Kidney (tissue), 13 donors: ENCODE measurements at regions not wholly inside any gene's neighbourhood (a gene's known extent, or its start where the extent isn't known, plus 50 kb on each side); places are given as distances from the start of the nearest gene placed in this dataset.
"Not testable (repeated sequence)": the region's sequence is repeated elsewhere in the genome, so short reads cannot be mapped to it uniquely, and the experiment has no call there.

Experiments
- DNase-seq, 5 donors: peaks; one replicate each; pipeline ENCODE4 v3.0.0-alpha.2; 2013 to 2020
- FAIRE-seq: peaks from 2 replicates; lab custom pipeline; 2012; peaks lifted over from hg19 to GRCh38; lab: Jason Lieb, UNC
- H3K27ac ChIP-seq, 2 donors: one replicate each; pipeline ENCODE4 v1.7.0; 2013; ENCODE audit warnings: low read depth in 2 of 2, low read length in 2 of 2, inconsistent platforms in 1 of 2
- H3K27me3 ChIP-seq: one replicate; pipeline ENCODE4 v1.7.1; 2013; ENCODE audit warnings: low read length, inconsistent platforms; ENCODE audit not compliant: control insufficient read depth, insufficient read depth
- H3K36me3 ChIP-seq, 3 donors: one replicate each; pipeline versions ENCODE4 v1.7.0 to v1.7.1; 2013; ENCODE audit warnings: low read length in 3 of 3, control low read depth in 1 of 3, inconsistent platforms in 1 of 3; ENCODE audit not compliant: insufficient read depth in 3 of 3, control insufficient read depth in 2 of 3
- H3K4me1 ChIP-seq, 3 donors: one replicate each; pipeline versions ENCODE4 v1.7.0 to v1.7.1; 2013; ENCODE audit warnings: low read length in 3 of 3, inconsistent platforms in 1 of 3, low read depth in 1 of 3; ENCODE audit not compliant: control insufficient read depth in 2 of 3, insufficient read depth in 2 of 3
- H3K4me3 ChIP-seq, 3 donors: one replicate each; pipeline versions ENCODE4 v1.7.0 to v1.8.1; 2013; ENCODE audit warnings: low read length in 3 of 3, control low read depth in 1 of 3, inconsistent platforms in 1 of 3
- H3K9ac ChIP-seq, 3 donors: one replicate each; pipeline versions ENCODE4 v1.7.0 to v1.7.1; 2013; ENCODE audit warnings: low read length in 3 of 3, control low read depth in 1 of 3, inconsistent platforms in 1 of 3
- H3K9me3 ChIP-seq, 3 donors: one replicate each; pipeline versions ENCODE4 v1.7.0 to v1.7.1; 2013; ENCODE audit warnings: low read length in 3 of 3, control low read depth in 1 of 3, inconsistent platforms in 1 of 3; ENCODE audit not compliant: control insufficient read depth in 2 of 3, insufficient read depth in 1 of 3
- intact Hi-C: fragments of 100-400 bp; cut with DNase I; formaldehyde crosslinking; loops from one replicate; pipeline ENCODE4 v1.11.1; 2022
- TF ChIP-seq, protein P1 (sequence below): IDR thresholded peaks from 3 replicates; pipeline ENCODE4 v1.5.1; 2012; ENCODE audit warnings: mild to moderate bottlenecking, moderate library complexity, borderline replicate concordance; ENCODE audit not compliant: insufficient read depth; ENCODE audit errors: extremely low read depth
- donor health status: control.
- donor health status: control.
- donor health status: control.
- donor health status: control.
- donor health status: control.
- donor health status: DM: yes; HTN: yes; CAD: no.
- donor health status: Normal renal cell carcinoma (clear cell type).

DNA sequence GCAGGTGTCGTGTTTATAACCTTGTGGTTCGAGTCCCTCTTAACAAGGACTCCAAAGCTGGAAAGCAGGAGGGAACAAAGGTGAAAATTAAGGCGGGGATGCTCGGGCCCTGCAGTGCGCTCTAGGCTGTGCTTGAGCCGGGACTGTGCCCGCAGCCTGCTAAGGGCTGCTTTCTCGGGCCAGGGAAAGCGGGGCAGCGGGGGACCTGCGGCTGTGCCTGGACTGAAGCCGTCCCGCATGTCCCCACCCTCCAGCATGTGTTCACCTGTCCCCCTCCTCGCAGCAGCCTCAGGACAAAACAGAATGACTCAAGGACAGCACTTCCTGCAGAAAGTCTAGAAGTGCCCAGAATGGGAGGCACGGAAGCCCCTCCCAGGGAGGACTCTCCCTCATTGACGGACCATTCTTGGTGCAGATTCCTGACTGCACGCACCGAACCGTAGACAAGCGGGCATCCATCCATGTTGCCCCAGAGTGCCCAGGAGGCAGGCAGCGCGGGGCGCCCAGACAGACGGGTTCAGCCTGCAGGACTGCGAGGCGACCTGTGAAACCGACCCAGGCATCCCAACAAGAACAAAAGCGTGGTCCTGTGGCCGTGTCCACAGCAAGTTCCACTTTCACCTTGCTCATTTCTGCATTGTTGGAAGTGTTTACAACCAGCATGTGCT, 342.9 kb downstream of the MAGEB5 start:
- no peak for FAIRE-seq

DNA sequence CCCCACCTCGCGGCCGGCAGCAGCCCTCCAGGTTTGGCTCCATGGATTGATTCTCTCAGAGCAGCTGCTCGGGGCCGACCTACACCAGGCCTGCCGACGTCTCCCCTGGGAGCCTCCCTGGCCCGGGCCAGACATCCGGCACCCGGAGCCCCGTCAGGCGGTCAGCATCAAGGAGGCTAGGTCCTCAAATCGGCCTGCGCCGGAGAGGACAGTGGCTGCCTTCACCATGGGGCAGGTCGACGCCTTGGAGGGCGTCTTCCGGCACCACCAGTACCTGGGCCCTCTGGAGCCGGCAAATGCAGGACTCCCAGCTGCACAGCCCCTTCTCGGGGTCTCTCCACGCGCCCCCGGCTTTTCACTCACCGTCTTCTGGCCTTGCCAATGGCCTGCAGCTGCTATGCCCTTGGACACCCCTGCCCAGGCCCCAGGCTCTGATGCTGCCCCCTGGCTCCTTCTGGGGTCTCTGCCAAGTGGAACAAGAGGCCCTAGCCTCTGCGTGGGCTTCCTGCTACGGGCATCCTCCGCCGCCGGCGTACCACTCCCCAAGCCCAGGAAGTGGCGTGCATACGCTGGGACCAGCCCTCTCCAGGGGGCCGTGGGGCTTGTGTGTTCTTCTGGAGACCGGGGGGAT, 341.8 kb downstream of the MAGEB5 start:
- peak in 1 of 5 donors; percentile 66 for DNase-seq
- H3K4me3 ChIP-seq: no peak overlapping the region
- intact Hi-C loops: no loop called here
- no peak overlapping the region for H3K9ac ChIP-seq
- no peaks in the 10 kb centered on the region for H3K27me3 ChIP-seq
- no peaks in the 10 kb centered on the region for H3K9me3 ChIP-seq
- H3K27ac ChIP-seq: no peak overlapping the region
- H3K4me1 ChIP-seq: no peaks in the 10 kb centered on the region
- no peaks in the 10 kb centered on the region for H3K36me3 ChIP-seq
- TF ChIP-seq, protein P1, sequence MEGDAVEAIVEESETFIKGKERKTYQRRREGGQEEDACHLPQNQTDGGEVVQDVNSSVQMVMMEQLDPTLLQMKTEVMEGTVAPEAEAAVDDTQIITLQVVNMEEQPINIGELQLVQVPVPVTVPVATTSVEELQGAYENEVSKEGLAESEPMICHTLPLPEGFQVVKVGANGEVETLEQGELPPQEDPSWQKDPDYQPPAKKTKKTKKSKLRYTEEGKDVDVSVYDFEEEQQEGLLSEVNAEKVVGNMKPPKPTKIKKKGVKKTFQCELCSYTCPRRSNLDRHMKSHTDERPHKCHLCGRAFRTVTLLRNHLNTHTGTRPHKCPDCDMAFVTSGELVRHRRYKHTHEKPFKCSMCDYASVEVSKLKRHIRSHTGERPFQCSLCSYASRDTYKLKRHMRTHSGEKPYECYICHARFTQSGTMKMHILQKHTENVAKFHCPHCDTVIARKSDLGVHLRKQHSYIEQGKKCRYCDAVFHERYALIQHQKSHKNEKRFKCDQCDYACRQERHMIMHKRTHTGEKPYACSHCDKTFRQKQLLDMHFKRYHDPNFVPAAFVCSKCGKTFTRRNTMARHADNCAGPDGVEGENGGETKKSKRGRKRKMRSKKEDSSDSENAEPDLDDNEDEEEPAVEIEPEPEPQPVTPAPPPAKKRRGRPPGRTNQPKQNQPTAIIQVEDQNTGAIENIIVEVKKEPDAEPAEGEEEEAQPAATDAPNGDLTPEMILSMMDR: no peak
- FAIRE-seq: no peak

More for the DNA sequence above, 342.9 kb downstream of the MAGEB5 start:
- Histone ChIP-seq H3K27me3 (no peaks in the 10 kb centered on the region), H3K9me3 (no peaks in the 10 kb centered on the region), H3K4me1 (no peaks in the 10 kb centered on the region), H3K4me3 (no peak overlapping the region), H3K27ac (no peak overlapping the region), H3K36me3 (no peaks in the 10 kb centered on the region), H3K9ac (no peak overlapping the region)
- intact Hi-C loops: no loop called here
- DNase-seq: peak in 1 of 5 donors; percentile 61
- TF ChIP-seq, protein P1: no peak

DNA sequence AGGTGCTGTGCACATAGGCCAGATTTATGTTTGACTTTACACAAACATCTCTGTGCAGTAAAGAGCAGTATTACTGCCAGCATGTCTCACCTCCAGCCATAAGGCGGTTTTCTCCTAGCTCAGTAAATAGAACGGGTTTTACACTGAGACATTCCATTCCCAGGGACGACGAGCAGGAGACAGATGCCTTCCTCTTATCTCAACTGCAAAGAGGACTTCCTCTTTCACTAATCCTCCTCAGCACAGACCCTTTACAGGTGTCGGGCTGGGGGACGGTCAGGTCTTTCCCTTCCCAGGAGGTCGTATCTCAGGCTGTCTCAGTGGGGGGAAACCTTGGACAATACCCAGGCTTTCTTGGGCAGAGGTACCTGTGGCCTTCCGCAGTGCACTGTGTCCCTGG, 309.8 kb downstream of the MAGEB5 start:
- H3K4me1 ChIP-seq, intact Hi-C loops, H3K36me3 ChIP-seq, H3K9ac ChIP-seq, DNase-seq, H3K4me3 ChIP-seq, H3K27me3 ChIP-seq, FAIRE-seq, H3K9me3 ChIP-seq, H3K27ac ChIP-seq: not testable (repeated sequence)

DNA sequence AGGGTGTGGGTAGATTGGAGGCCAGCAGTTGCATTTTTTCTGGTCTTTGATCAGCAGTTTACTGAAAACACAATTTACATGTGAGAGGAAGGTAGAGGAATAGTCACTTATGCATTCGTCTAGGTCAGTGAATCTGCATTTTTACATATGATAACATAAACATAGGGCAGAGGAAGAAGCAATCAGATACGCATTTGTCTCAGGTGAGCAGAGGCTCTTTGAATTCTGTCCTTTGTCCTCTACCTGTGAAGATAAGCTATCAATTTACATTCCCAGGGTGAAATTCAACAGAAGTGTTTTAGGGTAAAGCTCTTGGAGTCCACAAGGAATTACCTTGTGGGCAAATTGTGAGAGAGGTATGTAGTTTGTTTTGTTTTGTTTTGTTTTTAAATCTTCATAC, 306.5 kb downstream of the MAGEB5 start:
- TF ChIP-seq, protein P1: no peak
- no peak overlapping the region for H3K9ac ChIP-seq
- no peaks in the 10 kb centered on the region for H3K36me3 ChIP-seq
- H3K4me3 ChIP-seq: no peak overlapping the region
- no peaks in the 10 kb centered on the region for H3K27me3 ChIP-seq
- intact Hi-C loops: no loop called here
- H3K27ac ChIP-seq: no peak overlapping the region
- DNase-seq (no peak), FAIRE-seq (no peak)
- H3K9me3 ChIP-seq: no peaks in the 10 kb centered on the region
- no peaks in the 10 kb centered on the region for H3K4me1 ChIP-seq
